ENCODE measurements at regions not wholly inside any gene's neighbourhood (a gene's known extent, or its start where the extent isn't known, plus 50 kb on each side); places are given as distances from the start of the nearest gene placed in this dataset.

- no peak for TF ChIP-seq CTCF (IDR thresholded peaks at IDR 0.05)
- TF ChIP-seq BHLHE40 (IDR thresholded peaks at IDR 0.05; ENCODE audit: low read depth, low read length) = no peak
- no peak for TF ChIP-seq POLR2A (IDR thresholded peaks at IDR 0.05; ENCODE audit: low read length)
- no peak for TF ChIP-seq NR3C1 (IDR thresholded peaks at IDR 0.05)
- no peak for TF ChIP-seq JUN (IDR thresholded peaks at IDR 0.05)
- TF ChIP-seq CHD4 (IDR thresholded peaks at IDR 0.05; ENCODE audit: borderline replicate concordance) = no peak
- TF ChIP-seq CEBPB (IDR thresholded peaks at IDR 0.05) = no peak
- TF ChIP-seq ELK1 (IDR thresholded peaks at IDR 0.05; ENCODE audit: low read depth, low read length) = no peak
- TF ChIP-seq EP300 (IDR thresholded peaks at IDR 0.05) = no peak
- TF ChIP-seq, protein P1, sequence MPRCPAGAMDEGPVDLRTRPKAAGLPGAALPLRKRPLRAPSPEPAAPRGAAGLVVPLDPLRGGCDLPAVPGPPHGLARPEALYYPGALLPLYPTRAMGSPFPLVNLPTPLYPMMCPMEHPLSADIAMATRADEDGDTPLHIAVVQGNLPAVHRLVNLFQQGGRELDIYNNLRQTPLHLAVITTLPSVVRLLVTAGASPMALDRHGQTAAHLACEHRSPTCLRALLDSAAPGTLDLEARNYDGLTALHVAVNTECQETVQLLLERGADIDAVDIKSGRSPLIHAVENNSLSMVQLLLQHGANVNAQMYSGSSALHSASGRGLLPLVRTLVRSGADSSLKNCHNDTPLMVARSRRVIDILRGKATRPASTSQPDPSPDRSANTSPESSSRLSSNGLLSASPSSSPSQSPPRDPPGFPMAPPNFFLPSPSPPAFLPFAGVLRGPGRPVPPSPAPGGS (IDR thresholded peaks at IDR 0.05) = no peak
- TF ChIP-seq MAX (IDR thresholded peaks at IDR 0.05) = no peak
- TF ChIP-seq JUNB (IDR thresholded peaks at IDR 0.05) = no peak
- no peak for TF ChIP-seq POLR2AphosphoS2 (conservative IDR thresholded peaks at IDR 0.05; ENCODE audit: low read length)
- no peak for TF ChIP-seq RFX5 (IDR thresholded peaks at IDR 0.05)
These were observed 101.6 kb upstream of the LPP start for GRCh38 chr3:188052169-188053035.

All from A549 (cell line).